ENCODE measurements at regions not wholly inside any gene's neighbourhood (a gene's known extent, or its start where the extent isn't known, plus 50 kb on each side); places are given as distances from the start of the nearest gene placed in this dataset.
A peak's percentile ranks its signal among the peaks of the same experiment; 100 is the strongest.
"Not testable (repeated sequence)": the region's sequence is repeated elsewhere in the genome, so short reads cannot be mapped to it uniquely, and the experiment has no call there.

DNA sequence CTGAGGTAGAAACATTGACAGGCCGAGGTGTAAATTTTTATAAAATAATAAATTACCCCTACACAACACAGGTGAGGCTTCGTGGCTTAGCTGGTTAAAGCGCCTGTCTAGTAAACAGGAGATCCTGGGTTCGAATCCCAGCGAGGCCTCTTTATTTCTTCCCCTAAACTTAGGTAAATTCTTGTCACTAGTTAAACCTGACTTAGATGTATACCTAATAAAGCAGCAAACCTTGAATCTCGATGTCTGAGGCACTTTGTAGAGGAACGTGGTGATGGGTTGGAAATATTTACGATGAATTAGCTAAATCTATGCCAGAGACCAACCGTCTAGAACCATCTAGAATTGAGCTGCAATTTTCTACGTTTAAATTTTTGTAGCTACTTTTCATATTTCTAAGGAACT lies 185.6 kb downstream of the OR2B2 start:
- DNase-seq, result no peak

DNA sequence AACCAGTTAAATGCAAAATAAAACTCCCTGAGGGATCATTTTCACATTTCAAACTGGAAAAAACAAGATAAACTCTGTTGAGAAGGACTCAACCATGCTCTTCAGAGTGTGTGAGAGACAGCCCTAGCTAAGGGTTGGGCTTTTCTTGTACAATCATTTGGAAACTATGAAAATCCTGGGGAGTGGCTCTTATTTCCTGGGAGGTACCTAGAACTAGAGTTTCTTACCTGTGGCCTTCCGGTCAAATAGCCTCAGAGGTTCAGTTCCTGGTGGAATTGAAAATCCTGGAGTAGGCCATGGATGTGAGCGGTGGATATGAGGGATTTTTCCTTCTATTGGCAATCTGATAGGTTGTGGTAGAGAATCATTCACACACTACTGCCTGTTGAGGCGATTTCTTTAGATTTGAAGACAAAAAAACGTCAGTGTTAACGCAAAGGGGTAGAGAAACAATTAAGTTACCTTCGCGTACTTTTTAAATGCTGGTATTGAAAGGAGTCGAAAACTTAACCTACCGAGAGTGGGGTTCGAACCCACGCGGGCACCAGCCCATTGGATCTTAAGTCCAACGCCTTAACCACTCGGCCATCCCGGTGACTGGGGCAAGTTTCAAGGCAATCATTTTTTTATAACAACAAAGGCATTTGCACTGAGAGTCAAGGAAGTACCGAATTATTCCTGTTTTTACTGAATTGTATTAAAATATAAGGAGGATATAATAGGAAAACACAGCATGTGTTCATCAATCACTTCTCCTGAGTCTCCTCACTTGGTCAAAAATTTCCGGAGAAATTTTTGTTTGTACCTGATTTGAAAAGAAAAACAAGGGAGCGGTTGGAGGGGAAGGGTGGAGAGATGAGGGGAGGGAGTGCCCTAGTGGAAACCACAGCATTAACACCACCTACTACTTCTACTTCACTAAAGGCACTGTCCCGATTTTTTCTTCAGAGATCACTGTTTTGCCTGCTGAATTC lies 191.3 kb downstream of the OR2B2 start:
- peak; percentile 25 for DNase-seq

GRCh38 chr6:27719039-27719438 lies 193.2 kb downstream of the OR2B2 start:
- not testable (repeated sequence) for DNase-seq

DNA sequence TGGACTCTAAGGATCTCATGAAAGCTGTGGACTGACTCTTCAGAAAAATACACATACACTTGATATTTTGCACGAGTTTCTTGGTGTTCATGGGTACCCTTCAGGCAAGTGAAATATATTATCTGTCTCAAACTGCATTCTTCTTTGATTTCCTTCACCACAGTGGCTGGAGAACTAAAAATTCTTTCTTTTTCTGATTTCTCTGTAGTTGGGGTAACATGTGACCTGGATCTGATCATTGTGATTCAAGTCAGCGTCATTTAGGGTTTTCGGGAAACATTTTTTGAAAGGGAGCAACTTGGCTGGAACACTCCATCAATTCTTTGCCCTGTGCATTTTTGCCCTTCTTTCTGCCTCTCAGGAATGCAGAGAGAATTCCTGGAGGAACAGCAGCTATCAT lies 205.8 kb downstream of the OR2B2 start:
- DNase-seq, result no peak

- no peak for DNase-seq
Measured at GRCh38 chr6:27700337-27700736, 211.9 kb downstream of the OR2B2 start.

GRCh38 chr6:27694547-27694874 lies 217.7 kb downstream of the OR2B2 start:
- no peak for DNase-seq

GRCh38 chr6:27693766-27694546 lies 218.2 kb downstream of the OR2B2 start:
- no peak for DNase-seq

GRCh38 chr6:27692133-27692532 lies 219.2 kb upstream of the ZNF184 start:
- not testable (repeated sequence) for DNase-seq

DNA sequence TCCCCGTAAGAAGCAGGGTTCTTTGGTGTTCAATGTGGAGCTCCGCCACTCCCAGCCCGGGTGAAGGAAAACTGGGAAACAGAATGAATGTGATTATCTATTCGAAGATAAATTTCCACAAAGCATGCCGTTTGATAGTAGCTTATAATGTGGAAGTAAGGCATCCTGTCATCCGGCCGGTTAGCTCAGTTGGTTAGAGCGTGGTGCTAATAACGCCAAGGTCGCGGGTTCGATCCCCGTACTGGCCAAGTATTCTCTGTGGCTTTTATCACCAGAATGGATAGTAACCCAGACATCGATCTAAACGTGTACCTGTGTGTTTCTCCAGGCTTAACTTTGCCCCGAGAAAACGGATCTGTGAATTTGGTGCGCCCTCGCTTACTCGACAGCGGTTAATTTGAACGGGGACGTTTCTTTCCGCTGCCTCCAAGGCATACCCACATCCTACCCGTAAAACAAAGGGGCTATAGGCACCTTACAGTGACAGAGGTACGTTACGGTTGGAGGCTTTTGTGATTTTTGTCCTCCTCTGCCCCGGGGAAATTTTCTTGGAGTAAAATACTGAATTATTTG lies 215.2 kb upstream of the ZNF184 start:
- peak; percentile 93 for DNase-seq

GRCh38 chr6:27687154-27688013 lies 214.5 kb upstream of the ZNF184 start:
- peak; percentile 84 for DNase-seq

DNA sequence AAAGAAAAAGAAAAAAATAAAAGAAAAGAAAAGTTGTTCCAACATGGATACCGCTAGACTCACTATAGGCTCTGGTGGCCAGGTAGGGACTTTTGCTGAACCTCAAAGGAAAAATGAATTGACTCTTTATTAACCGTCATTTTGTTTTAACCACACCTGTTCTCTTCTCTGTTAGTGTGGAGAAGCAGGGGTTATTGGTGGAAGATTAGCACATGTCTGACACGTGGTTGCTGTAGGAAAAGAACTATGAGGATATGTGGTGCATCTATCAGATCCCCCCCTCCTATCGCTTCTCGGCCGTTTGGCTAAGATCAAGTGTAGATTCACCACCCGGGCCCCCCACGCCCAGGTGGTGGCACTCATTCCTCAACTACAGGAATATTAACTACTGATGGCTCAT lies 212.4 kb upstream of the ZNF184 start:
- no peak for DNase-seq

GRCh38 chr6:27684264-27685211 lies 211.6 kb upstream of the ZNF184 start:
- DNase-seq, result peak; percentile 83

DNA sequence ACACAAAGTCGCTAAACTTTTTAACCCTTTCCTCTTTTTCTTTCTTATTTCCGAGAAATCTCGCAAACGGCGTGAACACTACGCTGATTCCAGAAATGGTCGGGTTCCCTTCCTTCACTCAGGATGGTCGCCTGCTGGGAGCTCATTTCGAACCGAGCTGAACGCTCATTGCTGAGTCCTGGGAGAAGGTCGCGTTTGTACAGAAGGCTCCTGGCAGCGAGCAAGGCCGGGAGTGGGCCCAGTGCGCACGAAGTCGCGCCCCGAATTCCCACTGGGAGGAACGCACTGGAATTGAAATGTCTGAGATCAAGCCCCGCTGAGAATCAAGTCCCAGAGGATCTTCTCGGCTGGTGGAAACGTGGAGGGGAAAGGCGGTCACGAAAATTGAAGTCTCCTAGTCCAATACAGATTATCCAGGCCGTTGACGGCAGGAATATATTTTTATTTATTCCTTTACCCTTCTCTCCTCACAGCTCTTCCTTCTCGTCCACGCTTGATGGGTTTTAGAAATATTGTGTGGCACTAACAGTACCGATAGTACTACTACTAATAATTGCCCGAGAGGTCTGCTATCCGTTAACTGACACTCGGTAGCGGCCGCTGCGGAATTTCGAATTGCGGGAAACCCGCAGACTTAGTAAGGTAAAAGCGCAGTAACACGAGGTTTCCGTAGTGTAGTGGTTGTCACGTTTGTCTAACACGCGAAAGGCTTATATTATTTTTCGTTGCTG lies 207.2 kb upstream of the ZNF184 start:
- DNase-seq, result no peak

DNA sequence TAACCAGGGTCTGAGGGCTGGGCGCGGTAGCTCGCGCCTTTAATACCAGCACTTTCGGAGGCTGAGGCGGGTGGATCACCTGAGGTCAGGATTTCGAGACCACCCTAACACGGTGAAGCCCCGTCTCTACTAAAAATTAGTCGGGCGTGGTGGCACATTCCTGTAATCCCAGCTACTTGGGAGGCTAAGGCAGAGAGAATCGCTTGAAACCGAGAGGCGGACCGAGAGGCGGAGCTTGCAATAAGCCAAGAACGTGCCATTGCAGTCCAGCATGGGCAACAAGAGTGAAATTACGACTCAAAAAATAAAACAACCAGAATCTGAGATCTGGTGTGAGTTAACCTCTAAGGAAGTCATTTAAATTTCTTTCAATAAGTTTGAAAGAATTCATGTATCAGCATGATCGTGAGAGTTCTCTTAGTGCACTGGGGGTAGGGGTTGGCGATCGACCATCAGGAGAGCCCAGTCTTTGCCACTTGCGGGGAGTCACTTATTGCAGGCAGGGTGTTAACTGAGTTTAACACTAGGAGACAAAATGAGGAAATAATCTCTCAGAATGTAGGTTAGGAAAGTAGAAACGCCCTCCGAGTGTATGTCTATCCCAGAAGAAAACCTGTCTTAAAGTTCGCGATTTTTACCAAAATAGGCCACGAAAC lies 206.5 kb upstream of the ZNF184 start:
- DNase-seq, result no peak

DNA sequence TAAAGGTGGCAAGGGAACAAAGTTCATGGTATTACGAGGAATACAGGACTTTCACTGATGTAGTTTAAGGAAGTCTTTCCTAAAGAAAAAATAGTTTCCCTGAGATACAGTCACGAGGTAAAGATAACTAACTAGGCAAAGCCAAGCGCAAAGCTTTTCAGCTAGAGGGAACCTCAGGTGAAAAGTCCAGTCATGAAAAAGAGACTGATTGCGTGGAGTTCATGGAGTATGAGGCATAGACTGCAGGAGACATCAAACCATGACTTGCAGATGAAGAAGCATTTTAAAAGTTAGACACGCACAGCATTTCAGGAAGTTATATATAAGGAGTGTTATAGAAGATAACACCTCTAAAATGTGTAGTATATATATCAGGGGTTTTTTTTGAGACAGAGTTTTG lies 205.6 kb upstream of the ZNF184 start:
- no peak for DNase-seq

- no peak for DNase-seq
Measured at GRCh38 chr6:27674882-27675281, 202.0 kb upstream of the ZNF184 start.

DNA sequence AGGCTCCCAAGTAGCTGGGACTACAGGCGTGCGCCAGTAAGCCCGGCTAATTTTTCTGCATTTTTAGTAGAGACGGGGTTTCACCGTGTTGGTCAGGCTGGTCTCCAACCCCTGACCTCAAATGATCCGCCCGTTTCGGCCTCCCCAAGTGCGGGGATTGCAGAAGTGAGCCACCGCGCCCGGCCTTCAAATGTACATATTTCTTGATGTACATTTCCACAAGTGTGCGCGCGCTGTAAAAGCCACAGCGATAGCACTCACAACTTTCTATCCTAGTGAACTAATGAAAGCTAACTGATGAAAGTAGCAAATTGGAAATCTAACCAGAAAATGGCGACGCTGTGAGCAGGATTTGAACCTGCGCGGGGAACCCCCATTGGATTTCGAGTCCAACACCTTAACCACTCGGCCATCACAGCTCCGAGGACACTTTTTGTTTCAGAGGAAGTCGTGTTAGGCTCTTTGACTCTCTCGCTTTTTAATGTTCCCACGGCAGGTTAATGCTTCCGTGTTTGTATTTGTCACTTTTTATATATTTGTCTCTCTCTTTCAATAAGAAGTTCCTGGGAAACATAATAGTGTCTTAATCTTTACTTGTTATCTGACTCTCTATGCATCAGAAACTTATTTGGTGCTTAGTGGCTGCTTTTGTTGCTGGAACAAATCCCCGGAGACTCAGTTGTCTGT lies 199.4 kb upstream of the ZNF184 start:
- peak; percentile 66 for DNase-seq

DNA sequence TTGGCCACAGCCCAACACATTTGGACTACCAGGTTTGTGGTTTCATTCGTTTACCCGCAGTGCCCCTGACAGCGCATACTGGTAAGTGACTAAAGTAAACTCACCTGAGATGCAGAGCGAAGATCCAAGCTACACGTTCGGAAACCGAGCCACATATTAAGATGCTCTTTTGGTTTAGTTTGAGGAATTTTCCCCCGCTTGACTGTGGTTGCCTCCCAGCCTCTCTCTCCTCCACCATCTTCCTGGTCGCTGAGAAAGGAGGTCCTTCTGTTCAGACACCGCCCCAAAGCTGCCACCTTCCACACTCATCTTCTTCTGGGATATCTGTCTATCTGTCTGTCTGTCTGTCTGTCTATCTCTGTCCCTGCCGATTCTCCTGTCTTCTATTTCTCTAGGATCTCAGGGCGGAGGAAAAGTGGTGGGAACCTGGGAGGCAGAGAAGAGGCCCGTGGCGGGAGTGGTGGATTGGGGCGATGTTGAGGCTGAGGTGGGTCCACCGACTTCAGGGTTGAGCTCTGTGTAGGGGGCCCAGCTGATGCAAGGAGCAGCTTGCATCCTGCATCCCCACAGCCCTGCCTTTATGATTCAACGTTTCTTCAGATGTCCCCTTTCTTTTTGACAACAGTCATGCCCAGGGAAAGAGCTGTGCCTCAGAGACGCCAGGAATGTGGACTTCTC lies 196.9 kb upstream of the ZNF184 start:
- no peak for DNase-seq

- DNase-seq, result no peak
Measured at GRCh38 chr6:27669295-27669623, 196.4 kb upstream of the ZNF184 start.
